Astrocyte of the hippocampus (primary cell): ENCODE measurements at regions not wholly inside any gene's neighbourhood (a gene's known extent, or its start where the extent isn't known, plus 50 kb on each side); places are given as distances from the start of the nearest gene placed in this dataset.

Experiments used
- DNase-seq: peaks from one replicate; pipeline ENCODE4 v3.0.0; 2011; ENCODE audit warnings: low read depth, low spot score

DNA sequence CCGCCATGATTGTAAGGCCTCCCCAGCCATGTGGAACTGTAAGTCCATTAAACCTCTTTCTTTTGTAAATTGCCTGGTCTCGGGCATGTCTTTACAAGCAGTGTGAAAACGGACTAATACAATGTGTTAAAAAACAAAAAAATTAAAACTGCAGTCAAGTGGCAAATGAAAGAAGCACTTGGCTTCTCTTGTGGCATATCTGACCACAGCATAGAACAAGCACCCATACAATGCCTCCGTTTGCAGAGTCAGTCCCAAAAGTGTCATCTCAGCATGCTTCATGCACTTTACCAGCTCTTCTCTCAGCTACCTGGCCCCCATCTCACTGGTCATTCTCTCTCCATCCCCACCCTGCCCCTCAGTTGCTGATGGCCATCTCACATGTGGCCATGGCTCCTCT is 51.1 kb upstream of the DAPK1 start:
- DNase-seq: no peak

- DNase-seq: no peak
Measured at GRCh38 chr9:87447547-87448432, 49.9 kb upstream of the DAPK1 start.
